CD4-positive, alpha-beta T cell (primary cell): ENCODE measurements at regions not wholly inside any gene's neighbourhood (a gene's known extent, or its start where the extent isn't known, plus 50 kb on each side); places are given as distances from the start of the nearest gene placed in this dataset.

ENCODE experiments used
- ATAC-seq: fragments of 200-7000 bp; cut with Tn5 transposase; one replicate; pipeline ENCODE4 v1.10.0; 2022; ENCODE audit warnings: mild to moderate bottlenecking; ENCODE audit not compliant: poor library complexity
- CTCF ChIA-PET: fragments of 350-600 bp; sonication (Branson Sonifier 250); formaldehyde crosslinking; loops from one replicate; lab custom pipeline; 2021; ENCODE audit warnings: antibody characterized with exemption, inconsistent platforms; lab: Charles Lee
- POLR2A ChIA-PET: fragments of 350-600 bp; sonication (Branson Sonifier 250); formaldehyde crosslinking; loops from one replicate; lab custom pipeline; 2021; ENCODE audit warnings: antibody characterized with exemption, inconsistent platforms; lab: Charles Lee
- DNase-seq, 14 experiments: peaks; one replicate each; pipeline ENCODE4 v3.0.0-alpha.2; 2013 to 2020; ENCODE audit warnings: mixed read lengths in 2 of 14
- H3K27ac ChIP-seq, 2 donors: one replicate each; pipeline versions ENCODE4 v1.5.1 to v1.7.0; 2013; ENCODE audit warnings: low read length in 2 of 2, low read depth in 1 of 2, mild to moderate bottlenecking in 1 of 2
- H3K27me3 ChIP-seq, 2 experiments: 1 replicate in 1 of 2; 2 replicates in 1 of 2; pipeline versions ENCODE4 v1.6.1 to v1.7.0; 2013; ENCODE audit warnings: low read length in 2 of 2, control low read depth in 1 of 2, mild to moderate bottlenecking in 1 of 2, moderate library complexity in 1 of 2; ENCODE audit not compliant: insufficient read depth in 2 of 2, control insufficient read depth in 1 of 2
- H3K36me3 ChIP-seq: one replicate; pipeline ENCODE4 v1.6.1; 2013; ENCODE audit warnings: low read length, control low read depth; ENCODE audit not compliant: insufficient read depth
- H3K4me1 ChIP-seq: one replicate; pipeline ENCODE4 v1.6.1; 2013; ENCODE audit warnings: low read length, control low read depth; ENCODE audit not compliant: insufficient read depth
- H3K4me3 ChIP-seq: one replicate; pipeline ENCODE4 v1.5.1; 2013; ENCODE audit warnings: mild to moderate bottlenecking, low read length, moderate library complexity
- H3K9me3 ChIP-seq, 2 experiments: 1 replicate in 1 of 2; 2 replicates in 1 of 2; pipeline versions ENCODE4 v1.6.1 to v1.7.0; 2013; ENCODE audit warnings: low read length in 2 of 2, mild to moderate bottlenecking in 2 of 2, control low read depth in 1 of 2, moderate library complexity in 1 of 2; ENCODE audit not compliant: control insufficient read depth in 1 of 2, insufficient read depth in 1 of 2
- H3K27ac Mint-ChIP-seq: one replicate; pipeline ENCODE4 v1.8.0; 2020; ENCODE audit warnings: mixed read lengths
- H3K27me3 Mint-ChIP-seq: one replicate; pipeline ENCODE4 v1.8.0; 2021; ENCODE audit warnings: mixed read lengths
- H3K36me3 Mint-ChIP-seq: one replicate; pipeline ENCODE4 v1.8.0; 2021; ENCODE audit warnings: low read depth, mixed read lengths
- H3K4me1 Mint-ChIP-seq: one replicate; pipeline ENCODE4 v1.8.0; 2021; ENCODE audit warnings: low read depth, mixed read lengths
- H3K4me3 Mint-ChIP-seq: one replicate; pipeline ENCODE4 v1.8.0; 2020; ENCODE audit warnings: mild to moderate bottlenecking, mixed read lengths
- H3K9me3 Mint-ChIP-seq: one replicate; pipeline ENCODE4 v1.8.0; 2020; ENCODE audit warnings: mixed read lengths
- CTCF ChIP-seq: fragments of 200-600 bp; IDR thresholded peaks from one replicate; pipeline ENCODE4 v1.8.0; 2022; ENCODE audit warnings: antibody characterized with exemption, mild to moderate bottlenecking
- intact Hi-C, 2 experiments: fragments of 100-400 bp; cut with DNase I in 1 of 2; cut with micrococcal nuclease in 1 of 2; formaldehyde crosslinking; loops; one replicate each; pipeline versions ENCODE4 v1.15.1 to v1.9.0; 2023 to 2025; cut with DNase I, micrococcal nuclease

- POLR2A ChIA-PET: no interaction called here
- H3K4me3 Mint-ChIP-seq: no peak overlapping the region
- H3K4me1 Mint-ChIP-seq: no peaks in the 10 kb centered on the region
- no peaks in the 10 kb centered on the region for H3K27me3 Mint-ChIP-seq
- Histone ChIP-seq H3K4me3 (no peak overlapping the region), H3K27ac (no peak overlapping the region), H3K4me1 (no peaks in the 10 kb centered on the region), H3K27me3 (no peaks in the 10 kb centered on the region), H3K9me3 (no peaks in the 10 kb centered on the region), H3K36me3 (no peaks in the 10 kb centered on the region)
- CTCF ChIA-PET: no interaction called here
- TF ChIP-seq CTCF: no peak
- no peak overlapping the region for H3K27ac Mint-ChIP-seq
- no peaks in the 10 kb centered on the region for H3K36me3 Mint-ChIP-seq
- H3K9me3 Mint-ChIP-seq: no peaks in the 10 kb centered on the region
- DNase-seq (peak in 2 of 14 experiments; percentile 18), ATAC-seq (no peak)
- intact Hi-C loops: no loop called here
Measured at GRCh38 chr6:113690281-113691259, 166.6 kb upstream of the MARCKS start.

GRCh38 chr6:113691260-113691656 is 165.9 kb upstream of the MARCKS start:
- H3K27ac Mint-ChIP-seq: no peak overlapping the region
- H3K4me3 ChIP-seq: no peak overlapping the region
- no peaks in the 10 kb centered on the region for H3K36me3 ChIP-seq
- H3K4me3 Mint-ChIP-seq: no peak overlapping the region
- DNase-seq: no peak
- TF ChIP-seq CTCF: no peak
- no peaks in the 10 kb centered on the region for H3K4me1 ChIP-seq
- H3K27me3 ChIP-seq: no peaks in the 10 kb centered on the region
- no peak for ATAC-seq
- H3K27ac ChIP-seq: no peak overlapping the region
- H3K9me3 Mint-ChIP-seq: no peaks in the 10 kb centered on the region
- no peaks in the 10 kb centered on the region for H3K4me1 Mint-ChIP-seq
- intact Hi-C loops: no loop called here
- CTCF ChIA-PET: no interaction called here
- H3K27me3 Mint-ChIP-seq: no peaks in the 10 kb centered on the region
- no peaks in the 10 kb centered on the region for H3K36me3 Mint-ChIP-seq
- H3K9me3 ChIP-seq: no peaks in the 10 kb centered on the region
- POLR2A ChIA-PET: no interaction called here

- H3K9me3 ChIP-seq: no peaks in the 10 kb centered on the region
- H3K4me3 Mint-ChIP-seq: no peak overlapping the region
- no peaks in the 10 kb centered on the region for H3K4me1 ChIP-seq
- H3K27ac ChIP-seq: no peak overlapping the region
- H3K4me1 Mint-ChIP-seq: no peaks in the 10 kb centered on the region
- no peaks in the 10 kb centered on the region for H3K9me3 Mint-ChIP-seq
- no peak overlapping the region for H3K4me3 ChIP-seq
- no peak for DNase-seq
- ATAC-seq: no peak
- H3K27ac Mint-ChIP-seq: no peak overlapping the region
- intact Hi-C loops: no loop called here
- H3K27me3 Mint-ChIP-seq: no peaks in the 10 kb centered on the region
- no peak for TF ChIP-seq CTCF
- H3K36me3 Mint-ChIP-seq: no peaks in the 10 kb centered on the region
- H3K27me3 ChIP-seq: no peaks in the 10 kb centered on the region
- ChIA-PET CTCF (no interaction called here), POLR2A (no interaction called here)
- H3K36me3 ChIP-seq: no peaks in the 10 kb centered on the region
Measured at GRCh38 chr6:113693851-113694250, 163.3 kb upstream of the MARCKS start.
